Smooth muscle cell (in vitro differentiated cells): ENCODE measurements at regions not wholly inside any gene's neighbourhood (a gene's known extent, or its start where the extent isn't known, plus 50 kb on each side); places are given as distances from the start of the nearest gene placed in this dataset.

Source experiments
- DNase-seq: peaks from one replicate; lab custom pipeline; 2025; ENCODE audit not compliant: unreplicated experiment; lab: John Stamatoyannopoulos, UW
- H2AFZ ChIP-seq: fragments of 200-600 bp; sonication (generic); 2 replicates; pipeline ENCODE4 v1.6.0; 2016; ENCODE audit warnings: antibody characterized with exemption, low read depth, mild to moderate bottlenecking
- H3F3A ChIP-seq: fragments of 200-600 bp; sonication (generic); 2 replicates; pipeline ENCODE4 v1.6.0; 2017; ENCODE audit warnings: antibody characterized with exemption, low read depth
- H3K27ac ChIP-seq: fragments of 200-600 bp; sonication (generic); 2 replicates; pipeline ENCODE4 v1.5.1; 2016; ENCODE audit warnings: low read depth, mild to moderate bottlenecking
- H3K27me3 ChIP-seq: fragments of 200-600 bp; sonication (generic); 2 replicates; pipeline ENCODE4 v1.6.1; 2016; ENCODE audit warnings: low read depth, mild to moderate bottlenecking
- H3K36me3 ChIP-seq: fragments of 200-600 bp; sonication (generic); 2 replicates; pipeline ENCODE4 v1.5.1; 2016; ENCODE audit warnings: low read depth
- H3K4me1 ChIP-seq: fragments of 200-600 bp; sonication (generic); 2 replicates; pipeline ENCODE4 v1.5.1; 2016; ENCODE audit warnings: low read depth
- H3K4me2 ChIP-seq: fragments of 200-600 bp; sonication (generic); 2 replicates; pipeline ENCODE4 v1.6.0; 2016; ENCODE audit warnings: mild to moderate bottlenecking
- H3K4me3 ChIP-seq: fragments of 200-600 bp; sonication (generic); 2 replicates; pipeline ENCODE4 v1.5.1; 2016; ENCODE audit warnings: mild to moderate bottlenecking
- H3K79me2 ChIP-seq: fragments of 200-600 bp; sonication (generic); 2 replicates; pipeline ENCODE4 v1.6.0; 2016; ENCODE audit warnings: low read depth, mild to moderate bottlenecking
- H3K9ac ChIP-seq: fragments of 200-600 bp; sonication (generic); 2 replicates; pipeline ENCODE4 v1.6.0; 2016; ENCODE audit warnings: low read depth
- H3K9me3 ChIP-seq: fragments of 200-600 bp; sonication (generic); replicated peaks from 2 replicates; pipeline ENCODE4 v1.5.1; 2016; ENCODE audit warnings: low read depth
- H4K20me1 ChIP-seq: fragments of 200-600 bp; sonication (generic); 2 replicates; pipeline ENCODE4 v1.6.0; 2016; ENCODE audit warnings: low read depth
- WGBS: methylation state at CpG from one replicate; pipeline ENCODE4 v1.1.7; 2016; ENCODE audit warnings: low lambda C conversion rate; 5-methylcytosine and 5-hydroxymethylcytosine counted together
- TF ChIP-seq, protein P1 (sequence below): fragments of 200-600 bp; sonication (generic); IDR thresholded peaks from 2 replicates; pipeline ENCODE4 v1.5.1; 2017; ENCODE audit warnings: borderline replicate concordance, mild to moderate bottlenecking, antibody characterized with exemption; ENCODE audit not compliant: insufficient read depth, poor library complexity, severe bottlenecking

GRCh38 chr4:181870326-181870725 lies 372.9 kb upstream of the TENM3 start:
- Histone ChIP-seq H4K20me1 (no peaks in the 10 kb centered on the region), H3K4me1 (no peaks in the 10 kb centered on the region), H3K27ac (no peak overlapping the region), H3F3A (no peaks in the 10 kb centered on the region), H3K4me3 (no peak overlapping the region), H2AFZ (no peak overlapping the region), H3K27me3 (no peaks in the 10 kb centered on the region), H3K9ac (no peak overlapping the region), H3K9me3 (no peaks in the 10 kb centered on the region), H3K4me2 (no peak overlapping the region), H3K36me3 (no peaks in the 10 kb centered on the region), H3K79me2 (no peaks in the 10 kb centered on the region)
- WGBS, result 86% methylated on average over 1 of the region's 1 CpG
- TF ChIP-seq, protein P1, sequence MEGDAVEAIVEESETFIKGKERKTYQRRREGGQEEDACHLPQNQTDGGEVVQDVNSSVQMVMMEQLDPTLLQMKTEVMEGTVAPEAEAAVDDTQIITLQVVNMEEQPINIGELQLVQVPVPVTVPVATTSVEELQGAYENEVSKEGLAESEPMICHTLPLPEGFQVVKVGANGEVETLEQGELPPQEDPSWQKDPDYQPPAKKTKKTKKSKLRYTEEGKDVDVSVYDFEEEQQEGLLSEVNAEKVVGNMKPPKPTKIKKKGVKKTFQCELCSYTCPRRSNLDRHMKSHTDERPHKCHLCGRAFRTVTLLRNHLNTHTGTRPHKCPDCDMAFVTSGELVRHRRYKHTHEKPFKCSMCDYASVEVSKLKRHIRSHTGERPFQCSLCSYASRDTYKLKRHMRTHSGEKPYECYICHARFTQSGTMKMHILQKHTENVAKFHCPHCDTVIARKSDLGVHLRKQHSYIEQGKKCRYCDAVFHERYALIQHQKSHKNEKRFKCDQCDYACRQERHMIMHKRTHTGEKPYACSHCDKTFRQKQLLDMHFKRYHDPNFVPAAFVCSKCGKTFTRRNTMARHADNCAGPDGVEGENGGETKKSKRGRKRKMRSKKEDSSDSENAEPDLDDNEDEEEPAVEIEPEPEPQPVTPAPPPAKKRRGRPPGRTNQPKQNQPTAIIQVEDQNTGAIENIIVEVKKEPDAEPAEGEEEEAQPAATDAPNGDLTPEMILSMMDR, result no peak
- no peak for DNase-seq

GRCh38 chr4:181874602-181875001 lies 368.6 kb upstream of the TENM3 start:
- no peaks in the 10 kb centered on the region for H3K36me3 ChIP-seq
- no peak overlapping the region for H3K27ac ChIP-seq
- TF ChIP-seq, protein P1, result no peak
- H3K9ac ChIP-seq, result no peak overlapping the region
- WGBS, result 58% methylated on average over 5 of the region's 5 CpGs
- no peak for DNase-seq
- H3K79me2 ChIP-seq, result no peaks in the 10 kb centered on the region
- H2AFZ ChIP-seq, result peak overlapping the region; percentile 23
- H3K4me3 ChIP-seq, result no peak overlapping the region
- H3F3A ChIP-seq, result no peaks in the 10 kb centered on the region
- H3K4me1 ChIP-seq, result no peaks in the 10 kb centered on the region
- no peak overlapping the region for H3K4me2 ChIP-seq
- no peaks in the 10 kb centered on the region for H4K20me1 ChIP-seq
- H3K9me3 ChIP-seq, result no peaks in the 10 kb centered on the region
- no peaks in the 10 kb centered on the region for H3K27me3 ChIP-seq

DNA sequence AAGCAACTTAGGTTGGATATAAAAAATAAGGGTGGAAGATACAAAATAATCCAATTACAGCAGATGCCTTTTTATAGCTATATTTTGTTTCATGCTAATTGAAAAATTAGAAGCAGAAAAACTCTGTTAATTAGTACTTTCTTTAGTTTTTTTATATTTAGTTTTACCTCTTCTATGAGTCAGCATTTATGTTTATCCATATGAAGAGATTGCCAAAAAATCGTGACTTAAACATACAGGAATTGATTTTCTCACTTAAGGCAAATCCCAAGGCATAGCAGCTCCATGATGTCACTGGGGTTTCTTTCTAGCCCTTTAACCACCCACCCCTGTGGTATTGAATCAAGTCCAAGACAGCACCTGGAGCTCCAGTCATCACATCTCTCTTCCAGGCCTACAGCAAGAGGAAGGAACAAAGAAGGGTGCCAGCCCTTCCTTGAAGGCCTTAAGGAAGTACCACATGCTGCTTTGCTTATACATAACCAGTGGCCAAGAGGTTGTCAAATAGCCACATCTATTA lies 365.8 kb upstream of the TENM3 start:
- Histone ChIP-seq H3F3A (no peaks in the 10 kb centered on the region), H3K4me1 (no peaks in the 10 kb centered on the region), H3K4me3 (no peak overlapping the region), H3K27me3 (no peaks in the 10 kb centered on the region), H3K27ac (no peak overlapping the region), H3K9me3 (no peaks in the 10 kb centered on the region), H2AFZ (no peak overlapping the region), H3K36me3 (no peaks in the 10 kb centered on the region), H3K79me2 (no peaks in the 10 kb centered on the region), H3K4me2 (no peak overlapping the region), H4K20me1 (no peaks in the 10 kb centered on the region), H3K9ac (no peak overlapping the region)
- 28% methylated on average over 1 of the region's 1 CpG for WGBS
- no peak for DNase-seq
- TF ChIP-seq, protein P1, result no peak

GRCh38 chr4:181890031-181890430 lies 353.2 kb upstream of the TENM3 start:
- Histone ChIP-seq H4K20me1 (no peaks in the 10 kb centered on the region), H3K4me1 (no peaks in the 10 kb centered on the region), H3K79me2 (no peaks in the 10 kb centered on the region), H3K9me3 (no peaks in the 10 kb centered on the region), H2AFZ (no peak overlapping the region), H3K27ac (no peak overlapping the region), H3K9ac (no peak overlapping the region), H3K36me3 (no peaks in the 10 kb centered on the region), H3K4me3 (no peak overlapping the region), H3K27me3 (no peaks in the 10 kb centered on the region), H3K4me2 (no peak overlapping the region), H3F3A (no peaks in the 10 kb centered on the region)
- no peak for DNase-seq
- TF ChIP-seq, protein P1, result no peak
- WGBS, result 95% methylated on average over 1 of the region's 1 CpG
